ENCODE measurements at regions not wholly inside any gene's neighbourhood (a gene's known extent, or its start where the extent isn't known, plus 50 kb on each side); places are given as distances from the start of the nearest gene placed in this dataset.

DNA sequence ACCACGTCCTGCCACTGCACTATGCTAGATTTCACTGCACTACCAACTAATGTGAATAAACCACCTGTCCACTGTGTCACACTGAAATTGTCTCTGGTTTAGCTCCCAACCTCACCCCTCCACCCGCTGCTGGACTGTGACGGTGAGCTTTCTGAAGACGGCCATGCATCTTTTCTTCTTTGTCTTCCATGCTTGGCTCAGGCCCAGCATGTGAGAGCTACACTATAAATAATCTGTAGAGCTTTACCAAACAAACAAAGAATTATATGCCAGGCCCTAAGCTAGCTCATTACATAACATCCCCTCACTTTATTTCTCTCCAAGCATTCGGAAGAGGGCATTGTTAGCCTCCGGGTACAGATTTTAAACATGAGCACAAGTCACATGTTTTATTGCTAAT is 633.2 kb downstream of the TNS3 start:
- H3F3A ChIP-seq (replicated peaks; ENCODE audit: low read depth): no peaks in the 10 kb centered on the region
- H4K20me1 ChIP-seq (replicated peaks; ENCODE audit: insufficient read depth): no peaks in the 10 kb centered on the region
- Mint-ChIP-seq H3K27me3 (ENCODE audit: insufficient read depth, low read depth, poor library complexity) (peaks cover 5% of the 10 kb centered on the region), H3K27ac (no peak overlapping the region), H3K36me3 (ENCODE audit: low read depth) (no peaks in the 10 kb centered on the region), H3K4me3 (no peak overlapping the region), H3K9me3 (no peaks in the 10 kb centered on the region), H3K4me1 (no peaks in the 10 kb centered on the region)
- H3K4me1 ChIP-seq (ENCODE audit: insufficient read depth): no peaks in the 10 kb centered on the region
- H3K4me2 ChIP-seq: no peak overlapping the region
- no peaks in the 10 kb centered on the region for H3K79me2 ChIP-seq (replicated peaks; ENCODE audit: insufficient read depth)
- no peaks in the 10 kb centered on the region for H3K27me3 ChIP-seq (ENCODE audit: insufficient read depth)
- no peak for TF ChIP-seq ZNF114 (CRISPR knock-in tag; IDR thresholded peaks at IDR 0.05)
- TF ChIP-seq, protein P1, sequence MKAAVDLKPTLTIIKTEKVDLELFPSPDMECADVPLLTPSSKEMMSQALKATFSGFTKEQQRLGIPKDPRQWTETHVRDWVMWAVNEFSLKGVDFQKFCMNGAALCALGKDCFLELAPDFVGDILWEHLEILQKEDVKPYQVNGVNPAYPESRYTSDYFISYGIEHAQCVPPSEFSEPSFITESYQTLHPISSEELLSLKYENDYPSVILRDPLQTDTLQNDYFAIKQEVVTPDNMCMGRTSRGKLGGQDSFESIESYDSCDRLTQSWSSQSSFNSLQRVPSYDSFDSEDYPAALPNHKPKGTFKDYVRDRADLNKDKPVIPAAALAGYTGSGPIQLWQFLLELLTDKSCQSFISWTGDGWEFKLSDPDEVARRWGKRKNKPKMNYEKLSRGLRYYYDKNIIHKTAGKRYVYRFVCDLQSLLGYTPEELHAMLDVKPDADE (IDR thresholded peaks at IDR 0.05): no peak
- TF ChIP-seq POLR2AphosphoS5 (IDR thresholded peaks at IDR 0.05; ENCODE audit: low read depth): no peak
- no peak for TF ChIP-seq NANOG (IDR thresholded peaks at IDR 0.05; ENCODE audit: borderline replicate concordance)
- TF ChIP-seq, protein P2, sequence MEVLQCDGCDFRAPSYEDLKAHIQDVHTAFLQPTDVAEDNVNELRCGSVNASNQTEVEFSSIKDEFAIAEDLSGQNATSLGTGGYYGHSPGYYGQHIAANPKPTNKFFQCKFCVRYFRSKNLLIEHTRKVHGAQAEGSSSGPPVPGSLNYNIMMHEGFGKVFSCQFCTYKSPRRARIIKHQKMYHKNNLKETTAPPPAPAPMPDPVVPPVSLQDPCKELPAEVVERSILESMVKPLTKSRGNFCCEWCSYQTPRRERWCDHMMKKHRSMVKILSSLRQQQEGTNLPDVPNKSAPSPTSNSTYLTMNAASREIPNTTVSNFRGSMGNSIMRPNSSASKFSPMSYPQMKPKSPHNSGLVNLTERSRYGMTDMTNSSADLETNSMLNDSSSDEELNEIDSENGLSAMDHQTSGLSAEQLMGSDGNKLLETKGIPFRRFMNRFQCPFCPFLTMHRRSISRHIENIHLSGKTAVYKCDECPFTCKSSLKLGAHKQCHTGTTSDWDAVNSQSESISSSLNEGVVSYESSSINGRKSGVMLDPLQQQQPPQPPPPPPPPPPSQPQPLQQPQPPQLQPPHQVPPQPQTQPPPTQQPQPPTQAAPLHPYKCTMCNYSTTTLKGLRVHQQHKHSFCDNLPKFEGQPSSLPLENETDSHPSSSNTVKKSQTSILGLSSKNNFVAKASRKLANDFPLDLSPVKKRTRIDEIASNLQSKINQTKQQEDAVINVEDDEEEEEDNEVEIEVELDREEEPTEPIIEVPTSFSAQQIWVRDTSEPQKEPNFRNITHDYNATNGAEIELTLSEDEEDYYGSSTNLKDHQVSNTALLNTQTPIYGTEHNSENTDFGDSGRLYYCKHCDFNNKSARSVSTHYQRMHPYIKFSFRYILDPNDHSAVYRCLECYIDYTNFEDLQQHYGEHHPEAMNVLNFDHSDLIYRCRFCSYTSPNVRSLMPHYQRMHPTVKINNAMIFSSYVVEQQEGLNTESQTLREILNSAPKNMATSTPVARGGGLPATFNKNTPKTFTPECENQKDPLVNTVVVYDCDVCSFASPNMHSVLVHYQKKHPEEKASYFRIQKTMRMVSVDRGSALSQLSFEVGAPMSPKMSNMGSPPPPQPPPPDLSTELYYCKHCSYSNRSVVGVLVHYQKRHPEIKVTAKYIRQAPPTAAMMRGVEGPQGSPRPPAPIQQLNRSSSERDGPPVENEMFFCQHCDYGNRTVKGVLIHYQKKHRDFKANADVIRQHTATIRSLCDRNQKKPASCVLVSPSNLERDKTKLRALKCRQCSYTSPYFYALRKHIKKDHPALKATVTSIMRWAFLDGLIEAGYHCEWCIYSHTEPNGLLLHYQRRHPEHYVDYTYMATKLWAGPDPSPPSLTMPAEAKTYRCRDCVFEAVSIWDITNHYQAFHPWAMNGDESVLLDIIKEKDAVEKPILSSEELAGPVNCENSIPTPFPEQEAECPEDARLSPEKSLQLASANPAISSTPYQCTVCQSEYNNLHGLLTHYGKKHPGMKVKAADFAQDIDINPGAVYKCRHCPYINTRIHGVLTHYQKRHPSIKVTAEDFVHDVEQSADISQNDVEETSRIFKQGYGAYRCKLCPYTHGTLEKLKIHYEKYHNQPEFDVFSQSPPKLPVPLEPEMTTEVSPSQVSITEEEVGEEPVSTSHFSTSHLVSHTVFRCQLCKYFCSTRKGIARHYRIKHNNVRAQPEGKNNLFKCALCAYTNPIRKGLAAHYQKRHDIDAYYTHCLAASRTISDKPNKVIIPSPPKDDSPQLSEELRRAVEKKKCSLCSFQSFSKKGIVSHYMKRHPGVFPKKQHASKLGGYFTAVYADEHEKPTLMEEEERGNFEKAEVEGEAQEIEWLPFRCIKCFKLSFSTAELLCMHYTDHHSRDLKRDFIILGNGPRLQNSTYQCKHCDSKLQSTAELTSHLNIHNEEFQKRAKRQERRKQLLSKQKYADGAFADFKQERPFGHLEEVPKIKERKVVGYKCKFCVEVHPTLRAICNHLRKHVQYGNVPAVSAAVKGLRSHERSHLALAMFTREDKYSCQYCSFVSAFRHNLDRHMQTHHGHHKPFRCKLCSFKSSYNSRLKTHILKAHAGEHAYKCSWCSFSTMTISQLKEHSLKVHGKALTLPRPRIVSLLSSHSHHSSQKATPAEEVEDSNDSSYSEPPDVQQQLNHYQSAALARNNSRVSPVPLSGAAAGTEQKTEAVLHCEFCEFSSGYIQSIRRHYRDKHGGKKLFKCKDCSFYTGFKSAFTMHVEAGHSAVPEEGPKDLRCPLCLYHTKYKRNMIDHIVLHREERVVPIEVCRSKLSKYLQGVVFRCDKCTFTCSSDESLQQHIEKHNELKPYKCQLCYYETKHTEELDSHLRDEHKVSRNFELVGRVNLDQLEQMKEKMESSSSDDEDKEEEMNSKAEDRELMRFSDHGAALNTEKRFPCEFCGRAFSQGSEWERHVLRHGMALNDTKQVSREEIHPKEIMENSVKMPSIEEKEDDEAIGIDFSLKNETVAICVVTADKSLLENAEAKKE (CRISPR knock-in tag; IDR thresholded peaks at IDR 0.05): no peak
- TF ChIP-seq EZH2 (IDR thresholded peaks at IDR 0.05; ENCODE audit: low read depth, unreplicated experiment): no peak
- TF ChIP-seq STAT1 (IDR thresholded peaks at IDR 0.05; ENCODE audit: unreplicated experiment): no peak
- TF ChIP-seq, protein P3, sequence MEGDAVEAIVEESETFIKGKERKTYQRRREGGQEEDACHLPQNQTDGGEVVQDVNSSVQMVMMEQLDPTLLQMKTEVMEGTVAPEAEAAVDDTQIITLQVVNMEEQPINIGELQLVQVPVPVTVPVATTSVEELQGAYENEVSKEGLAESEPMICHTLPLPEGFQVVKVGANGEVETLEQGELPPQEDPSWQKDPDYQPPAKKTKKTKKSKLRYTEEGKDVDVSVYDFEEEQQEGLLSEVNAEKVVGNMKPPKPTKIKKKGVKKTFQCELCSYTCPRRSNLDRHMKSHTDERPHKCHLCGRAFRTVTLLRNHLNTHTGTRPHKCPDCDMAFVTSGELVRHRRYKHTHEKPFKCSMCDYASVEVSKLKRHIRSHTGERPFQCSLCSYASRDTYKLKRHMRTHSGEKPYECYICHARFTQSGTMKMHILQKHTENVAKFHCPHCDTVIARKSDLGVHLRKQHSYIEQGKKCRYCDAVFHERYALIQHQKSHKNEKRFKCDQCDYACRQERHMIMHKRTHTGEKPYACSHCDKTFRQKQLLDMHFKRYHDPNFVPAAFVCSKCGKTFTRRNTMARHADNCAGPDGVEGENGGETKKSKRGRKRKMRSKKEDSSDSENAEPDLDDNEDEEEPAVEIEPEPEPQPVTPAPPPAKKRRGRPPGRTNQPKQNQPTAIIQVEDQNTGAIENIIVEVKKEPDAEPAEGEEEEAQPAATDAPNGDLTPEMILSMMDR (conservative IDR thresholded peaks at IDR 0.05; ENCODE audit: low read depth in 2 of 2): no peak
- no peak for TF ChIP-seq ZNF331 (CRISPR knock-in tag; IDR thresholded peaks at IDR 0.05; ENCODE audit: low read depth)
- TF ChIP-seq EZH2phosphoT487 (IDR thresholded peaks at IDR 0.05; ENCODE audit: unreplicated experiment): no peak
- TF ChIP-seq, protein P4, sequence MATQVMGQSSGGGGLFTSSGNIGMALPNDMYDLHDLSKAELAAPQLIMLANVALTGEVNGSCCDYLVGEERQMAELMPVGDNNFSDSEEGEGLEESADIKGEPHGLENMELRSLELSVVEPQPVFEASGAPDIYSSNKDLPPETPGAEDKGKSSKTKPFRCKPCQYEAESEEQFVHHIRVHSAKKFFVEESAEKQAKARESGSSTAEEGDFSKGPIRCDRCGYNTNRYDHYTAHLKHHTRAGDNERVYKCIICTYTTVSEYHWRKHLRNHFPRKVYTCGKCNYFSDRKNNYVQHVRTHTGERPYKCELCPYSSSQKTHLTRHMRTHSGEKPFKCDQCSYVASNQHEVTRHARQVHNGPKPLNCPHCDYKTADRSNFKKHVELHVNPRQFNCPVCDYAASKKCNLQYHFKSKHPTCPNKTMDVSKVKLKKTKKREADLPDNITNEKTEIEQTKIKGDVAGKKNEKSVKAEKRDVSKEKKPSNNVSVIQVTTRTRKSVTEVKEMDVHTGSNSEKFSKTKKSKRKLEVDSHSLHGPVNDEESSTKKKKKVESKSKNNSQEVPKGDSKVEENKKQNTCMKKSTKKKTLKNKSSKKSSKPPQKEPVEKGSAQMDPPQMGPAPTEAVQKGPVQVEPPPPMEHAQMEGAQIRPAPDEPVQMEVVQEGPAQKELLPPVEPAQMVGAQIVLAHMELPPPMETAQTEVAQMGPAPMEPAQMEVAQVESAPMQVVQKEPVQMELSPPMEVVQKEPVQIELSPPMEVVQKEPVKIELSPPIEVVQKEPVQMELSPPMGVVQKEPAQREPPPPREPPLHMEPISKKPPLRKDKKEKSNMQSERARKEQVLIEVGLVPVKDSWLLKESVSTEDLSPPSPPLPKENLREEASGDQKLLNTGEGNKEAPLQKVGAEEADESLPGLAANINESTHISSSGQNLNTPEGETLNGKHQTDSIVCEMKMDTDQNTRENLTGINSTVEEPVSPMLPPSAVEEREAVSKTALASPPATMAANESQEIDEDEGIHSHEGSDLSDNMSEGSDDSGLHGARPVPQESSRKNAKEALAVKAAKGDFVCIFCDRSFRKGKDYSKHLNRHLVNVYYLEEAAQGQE (IDR thresholded peaks at IDR 0.05; ENCODE audit: unreplicated experiment): no peak
- no peak for TF ChIP-seq JUNB (IDR thresholded peaks at IDR 0.05; ENCODE audit: unreplicated experiment)
- TF ChIP-seq CREB1 (CRISPR knock-in tag; IDR thresholded peaks at IDR 0.05; ENCODE audit: low read depth): no peak
- no peak overlapping the region for H2AFZ ChIP-seq
- H3K27ac ChIP-seq (ENCODE audit: low read depth): no peak overlapping the region
- H3K9me2 ChIP-seq (ENCODE audit: insufficient read depth): peaks cover 5% of the 10 kb centered on the region; the same call in 1 of the 2 replicates
- no peak for ATAC-seq
- H3K36me3 ChIP-seq (ENCODE audit: insufficient read depth): no peaks in the 10 kb centered on the region
- DNase-seq (ENCODE audit: low spot score): no peak
- H3K4me3 ChIP-seq: no peak overlapping the region
